Head of caudate nucleus (tissue), 42 donors: ENCODE measurements at regions not wholly inside any gene's neighbourhood (a gene's known extent, or its start where the extent isn't known, plus 50 kb on each side); places are given as distances from the start of the nearest gene placed in this dataset.

Source experiments
- DNase-seq, 42 donors: peaks; one replicate each; pipeline versions ENCODE4 v3.0.0 to v3.0.0-alpha.2; 2020 to 2021; ENCODE audit warnings: mixed read lengths in 7 of 42
- intact Hi-C: fragments of 100-400 bp; cut with DNase I; formaldehyde crosslinking; loops from one replicate; pipeline ENCODE4 v1.15.0; 2022

- no peak for DNase-seq
- intact Hi-C loops, result no loop called here
These were observed 96.9 kb upstream of the BCL9 start for GRCh38 chr1:147444381-147444780.

- no peak for DNase-seq
- intact Hi-C loops, result no loop called here
These were observed 89.7 kb upstream of the BCL9 start for GRCh38 chr1:147451628-147452027.

- no peak for DNase-seq
- intact Hi-C loops, result no loop called here
These were observed 88.5 kb upstream of the BCL9 start for GRCh38 chr1:147452809-147453208.

GRCh38 chr1:147463022-147463421 lies 78.3 kb upstream of the BCL9 start:
- intact Hi-C loops, result no loop called here
- DNase-seq, result no peak

GRCh38 chr1:147466543-147466942 lies 74.8 kb upstream of the BCL9 start:
- intact Hi-C loops, result no loop called here
- DNase-seq, result no peak

GRCh38 chr1:147470079-147470478 lies 71.2 kb upstream of the BCL9 start:
- no peak for DNase-seq

GRCh38 chr1:147472489-147472888 lies 68.8 kb upstream of the BCL9 start:
- intact Hi-C loops, result no loop called here
- DNase-seq, result no peak

More at GRCh38 chr1:147470079-147470478, 71.2 kb upstream of the BCL9 start:
- intact Hi-C loops, result no loop called here

- DNase-seq, result no peak
These were observed 68.2 kb upstream of the BCL9 start for GRCh38 chr1:147472966-147473732.

GRCh38 chr1:147473733-147474049 lies 67.6 kb upstream of the BCL9 start:
- no peak for DNase-seq
- intact Hi-C loops, result no loop called here

More at GRCh38 chr1:147472966-147473732, 68.2 kb upstream of the BCL9 start:
- intact Hi-C loops, result no loop called here

GRCh38 chr1:147475488-147475887 lies 65.8 kb upstream of the BCL9 start:
- intact Hi-C loops, result no loop called here

GRCh38 chr1:147478521-147478920 lies 62.8 kb upstream of the BCL9 start:
- intact Hi-C loops, result no loop called here
- DNase-seq, result no peak

More at GRCh38 chr1:147475488-147475887, 65.8 kb upstream of the BCL9 start:
- no peak for DNase-seq

- intact Hi-C loops, result no loop called here
- DNase-seq, result no peak
These were observed 61.3 kb upstream of the BCL9 start for GRCh38 chr1:147479864-147480564.

- DNase-seq, result no peak
- intact Hi-C loops, result no loop called here
These were observed 60.8 kb upstream of the BCL9 start for GRCh38 chr1:147480565-147480935.

GRCh38 chr1:147486876-147487656 lies 54.2 kb upstream of the BCL9 start:
- DNase-seq, result no peak
- intact Hi-C loops, result no loop called here

GRCh38 chr1:147491098-147491497 lies 50.2 kb upstream of the BCL9 start:
- intact Hi-C loops, result no loop called here
- no peak for DNase-seq
